Activated T-helper 17 cell treated with anti-CD3 and anti-CD28 coated beads, Interleukin-2, amount 50 U/mL, for 72 hours (primary cell): ENCODE measurements at regions not wholly inside any gene's neighbourhood (a gene's known extent, or its start where the extent isn't known, plus 50 kb on each side); places are given as distances from the start of the nearest gene placed in this dataset.

Experiments used
- ATAC-seq: fragments of 150-1000 bp; cut with Tn5 transposase; replicated peaks from 2 replicates; pipeline ENCODE4 v1.10.0; 2021; ENCODE audit warnings: mild to moderate bottlenecking, moderate library complexity
- H3K27ac Mint-ChIP-seq: one replicate; pipeline ENCODE4 v1.8.0; 2022; ENCODE audit warnings: mixed read lengths
- H3K27me3 Mint-ChIP-seq: one replicate; pipeline ENCODE4 v1.8.0; 2022; ENCODE audit warnings: mixed read lengths
- H3K36me3 Mint-ChIP-seq: one replicate; pipeline ENCODE4 v1.8.0; 2022; ENCODE audit warnings: low read depth, mild to moderate bottlenecking, mixed read lengths
- H3K4me1 Mint-ChIP-seq: one replicate; pipeline ENCODE4 v1.8.0; 2022; ENCODE audit warnings: mixed read lengths
- H3K4me3 Mint-ChIP-seq: one replicate; pipeline ENCODE4 v1.8.0; 2022; ENCODE audit warnings: mild to moderate bottlenecking, mixed read lengths
- H3K9me3 Mint-ChIP-seq: one replicate; pipeline ENCODE4 v1.8.0; 2022; ENCODE audit warnings: mixed read lengths

GRCh38 chr20:61046721-61047351 lies 205.2 kb upstream of the CDH4 start:
- Mint-ChIP-seq H3K36me3 (no peaks in the 10 kb centered on the region), H3K27ac (no peak overlapping the region), H3K4me3 (no peak overlapping the region), H3K9me3 (no peaks in the 10 kb centered on the region), H3K4me1 (no peaks in the 10 kb centered on the region), H3K27me3 (peaks cover 4% of the 10 kb centered on the region)
- ATAC-seq, result no peak

GRCh38 chr20:61047515-61047914 lies 204.5 kb upstream of the CDH4 start:
- no peak overlapping the region for H3K4me3 Mint-ChIP-seq
- H3K27me3 Mint-ChIP-seq, result peaks cover 4% of the 10 kb centered on the region
- ATAC-seq, result no peak
- H3K4me1 Mint-ChIP-seq, result no peaks in the 10 kb centered on the region
- H3K36me3 Mint-ChIP-seq, result no peaks in the 10 kb centered on the region
- no peaks in the 10 kb centered on the region for H3K9me3 Mint-ChIP-seq
- no peak overlapping the region for H3K27ac Mint-ChIP-seq

- no peaks in the 10 kb centered on the region for H3K36me3 Mint-ChIP-seq
- no peak for ATAC-seq
- H3K27me3 Mint-ChIP-seq, result no peaks in the 10 kb centered on the region
- H3K4me3 Mint-ChIP-seq, result no peak overlapping the region
- H3K9me3 Mint-ChIP-seq, result no peaks in the 10 kb centered on the region
- no peaks in the 10 kb centered on the region for H3K4me1 Mint-ChIP-seq
- no peak overlapping the region for H3K27ac Mint-ChIP-seq
Observed at GRCh38 chr20:61048302-61048701, 203.8 kb upstream of the CDH4 start.

GRCh38 chr20:61049684-61050083 lies 202.4 kb upstream of the CDH4 start:
- H3K4me1 Mint-ChIP-seq, result no peaks in the 10 kb centered on the region

GRCh38 chr20:61050336-61050890 lies 201.6 kb upstream of the CDH4 start:
- Mint-ChIP-seq H3K4me3 (no peak overlapping the region), H3K27ac (no peak overlapping the region), H3K27me3 (no peaks in the 10 kb centered on the region), H3K9me3 (no peaks in the 10 kb centered on the region), H3K36me3 (no peaks in the 10 kb centered on the region), H3K4me1 (no peaks in the 10 kb centered on the region)
- no peak for ATAC-seq

More at GRCh38 chr20:61049684-61050083, 202.4 kb upstream of the CDH4 start:
- no peaks in the 10 kb centered on the region for H3K36me3 Mint-ChIP-seq
- no peaks in the 10 kb centered on the region for H3K9me3 Mint-ChIP-seq
- no peak for ATAC-seq
- no peak overlapping the region for H3K27ac Mint-ChIP-seq
- no peak overlapping the region for H3K4me3 Mint-ChIP-seq
- H3K27me3 Mint-ChIP-seq, result no peaks in the 10 kb centered on the region

GRCh38 chr20:61052195-61052750 lies 199.8 kb upstream of the CDH4 start:
- Mint-ChIP-seq H3K4me3 (no peak overlapping the region), H3K4me1 (no peaks in the 10 kb centered on the region), H3K27ac (no peak overlapping the region), H3K36me3 (no peaks in the 10 kb centered on the region), H3K9me3 (no peaks in the 10 kb centered on the region), H3K27me3 (no peaks in the 10 kb centered on the region)
- ATAC-seq, result no peak

- Mint-ChIP-seq H3K27ac (no peak overlapping the region), H3K36me3 (no peaks in the 10 kb centered on the region), H3K9me3 (no peaks in the 10 kb centered on the region), H3K4me3 (no peak overlapping the region), H3K4me1 (no peaks in the 10 kb centered on the region), H3K27me3 (no peaks in the 10 kb centered on the region)
- no peak for ATAC-seq
Observed at GRCh38 chr20:61052776-61053442, 199.2 kb upstream of the CDH4 start.

GRCh38 chr20:61053487-61053886 lies 198.6 kb upstream of the CDH4 start:
- Mint-ChIP-seq H3K4me1 (no peaks in the 10 kb centered on the region), H3K9me3 (no peaks in the 10 kb centered on the region), H3K27me3 (no peaks in the 10 kb centered on the region)

GRCh38 chr20:61053889-61054288 lies 198.2 kb upstream of the CDH4 start:
- Mint-ChIP-seq H3K4me3 (no peak overlapping the region), H3K36me3 (no peaks in the 10 kb centered on the region), H3K27me3 (no peaks in the 10 kb centered on the region), H3K27ac (no peak overlapping the region), H3K9me3 (no peaks in the 10 kb centered on the region), H3K4me1 (no peaks in the 10 kb centered on the region)
- no peak for ATAC-seq

More at GRCh38 chr20:61053487-61053886, 198.6 kb upstream of the CDH4 start:
- Mint-ChIP-seq H3K36me3 (no peaks in the 10 kb centered on the region), H3K27ac (no peak overlapping the region), H3K4me3 (no peak overlapping the region)
- no peak for ATAC-seq

GRCh38 chr20:61054411-61054810 lies 197.7 kb upstream of the CDH4 start:
- Mint-ChIP-seq H3K27ac (no peak overlapping the region), H3K27me3 (no peaks in the 10 kb centered on the region), H3K4me1 (no peaks in the 10 kb centered on the region), H3K36me3 (no peaks in the 10 kb centered on the region), H3K4me3 (no peak overlapping the region), H3K9me3 (no peaks in the 10 kb centered on the region)
- no peak for ATAC-seq

- Mint-ChIP-seq H3K4me1 (no peaks in the 10 kb centered on the region), H3K9me3 (peaks cover 2% of the 10 kb centered on the region), H3K27ac (no peak overlapping the region), H3K27me3 (no peaks in the 10 kb centered on the region), H3K4me3 (no peak overlapping the region), H3K36me3 (no peaks in the 10 kb centered on the region)
- ATAC-seq, result no peak
Observed at GRCh38 chr20:61055180-61056010, 196.7 kb upstream of the CDH4 start.

- ATAC-seq, result no peak
- Mint-ChIP-seq H3K9me3 (peaks cover 5% of the 10 kb centered on the region), H3K4me3 (no peak overlapping the region), H3K36me3 (no peaks in the 10 kb centered on the region), H3K4me1 (no peaks in the 10 kb centered on the region), H3K27me3 (no peaks in the 10 kb centered on the region), H3K27ac (no peak overlapping the region)
Observed at GRCh38 chr20:61056116-61056515, 195.9 kb upstream of the CDH4 start.

GRCh38 chr20:61056627-61057442 lies 195.2 kb upstream of the CDH4 start:
- no peaks in the 10 kb centered on the region for H3K27me3 Mint-ChIP-seq
- H3K36me3 Mint-ChIP-seq, result no peaks in the 10 kb centered on the region
- ATAC-seq, result no peak
- H3K4me1 Mint-ChIP-seq, result no peaks in the 10 kb centered on the region
- H3K27ac Mint-ChIP-seq, result no peak overlapping the region
- peaks cover 5% of the 10 kb centered on the region for H3K9me3 Mint-ChIP-seq
- no peak overlapping the region for H3K4me3 Mint-ChIP-seq
